Transverse colon (tissue), 4 donors: ENCODE measurements at regions not wholly inside any gene's neighbourhood (a gene's known extent, or its start where the extent isn't known, plus 50 kb on each side); places are given as distances from the start of the nearest gene placed in this dataset.

Experiments
- EP300 ChIP-seq: sonication (generic); formaldehyde crosslinking; IDR thresholded peaks from one replicate; pipeline ENCODE4 v1.6.1; 2017; ENCODE audit warnings: antibody characterized with exemption, low read depth
- POLR2A ChIP-seq: fragments of 450-650 bp; IDR thresholded peaks from one replicate; pipeline ENCODE4 v1.6.1; 2016; ENCODE audit warnings: antibody characterized with exemption, mild to moderate bottlenecking, moderate library complexity
- POLR2AphosphoS5 ChIP-seq, 3 donors: sonication (generic); formaldehyde crosslinking; IDR thresholded peaks; one replicate each; pipeline ENCODE4 v1.6.1; 2016; ENCODE audit warnings: antibody characterized with exemption in 3 of 3
- TF ChIP-seq, protein P1 (sequence below), 5 experiments: fragments of 200-600 bp in 3 of 5; fragments of 450-650 bp in 2 of 5; sonication (generic) in 3 of 5; IDR thresholded peaks; 1 replicate in 2 of 5; 2 replicates in 3 of 5; pipeline ENCODE4 v1.5.1; 2016 to 2017; ENCODE audit warnings: antibody characterized with exemption in 5 of 5, inconsistent platforms in 3 of 5, mild to moderate bottlenecking in 2 of 5, moderate library complexity in 1 of 5

DNA sequence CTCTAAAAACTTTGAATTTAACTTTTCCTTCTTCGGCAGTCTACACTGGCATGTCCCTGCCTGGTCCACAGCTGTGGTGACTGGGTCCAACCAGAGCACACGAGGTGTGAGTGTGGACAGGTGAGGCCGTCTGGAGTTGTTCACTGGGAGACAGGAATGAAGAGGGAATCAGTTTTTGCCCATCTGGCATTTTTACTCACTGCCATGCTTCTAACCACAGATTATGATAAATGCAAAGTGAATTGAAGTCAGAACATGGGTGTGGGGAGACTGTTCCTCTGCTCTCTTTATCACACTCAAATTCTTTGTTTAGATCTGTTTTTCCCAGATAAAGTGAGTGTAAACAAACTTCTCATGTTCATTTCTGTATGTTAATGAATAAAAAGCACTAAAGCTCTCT, 54.7 kb upstream of the PIEZO2 start:
- TF ChIP-seq, protein P1, sequence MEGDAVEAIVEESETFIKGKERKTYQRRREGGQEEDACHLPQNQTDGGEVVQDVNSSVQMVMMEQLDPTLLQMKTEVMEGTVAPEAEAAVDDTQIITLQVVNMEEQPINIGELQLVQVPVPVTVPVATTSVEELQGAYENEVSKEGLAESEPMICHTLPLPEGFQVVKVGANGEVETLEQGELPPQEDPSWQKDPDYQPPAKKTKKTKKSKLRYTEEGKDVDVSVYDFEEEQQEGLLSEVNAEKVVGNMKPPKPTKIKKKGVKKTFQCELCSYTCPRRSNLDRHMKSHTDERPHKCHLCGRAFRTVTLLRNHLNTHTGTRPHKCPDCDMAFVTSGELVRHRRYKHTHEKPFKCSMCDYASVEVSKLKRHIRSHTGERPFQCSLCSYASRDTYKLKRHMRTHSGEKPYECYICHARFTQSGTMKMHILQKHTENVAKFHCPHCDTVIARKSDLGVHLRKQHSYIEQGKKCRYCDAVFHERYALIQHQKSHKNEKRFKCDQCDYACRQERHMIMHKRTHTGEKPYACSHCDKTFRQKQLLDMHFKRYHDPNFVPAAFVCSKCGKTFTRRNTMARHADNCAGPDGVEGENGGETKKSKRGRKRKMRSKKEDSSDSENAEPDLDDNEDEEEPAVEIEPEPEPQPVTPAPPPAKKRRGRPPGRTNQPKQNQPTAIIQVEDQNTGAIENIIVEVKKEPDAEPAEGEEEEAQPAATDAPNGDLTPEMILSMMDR (IDR thresholded peaks at IDR 0.05) = no peak
- TF ChIP-seq POLR2A (no peak), EP300 (no peak), POLR2AphosphoS5 (IDR thresholded peaks at IDR 0.05) (no peak)
